GM12874 (cell line): ENCODE measurements at regions not wholly inside any gene's neighbourhood (a gene's known extent, or its start where the extent isn't known, plus 50 kb on each side); places are given as distances from the start of the nearest gene placed in this dataset.

Experiments used
- CTCF ChIP-seq: IDR thresholded peaks from 2 replicates; pipeline ENCODE4 v1.5.1; 2011; ENCODE audit warnings: low read depth, mild to moderate bottlenecking, control low read depth, low read length, moderate library complexity; ENCODE audit not compliant: insufficient read depth

DNA sequence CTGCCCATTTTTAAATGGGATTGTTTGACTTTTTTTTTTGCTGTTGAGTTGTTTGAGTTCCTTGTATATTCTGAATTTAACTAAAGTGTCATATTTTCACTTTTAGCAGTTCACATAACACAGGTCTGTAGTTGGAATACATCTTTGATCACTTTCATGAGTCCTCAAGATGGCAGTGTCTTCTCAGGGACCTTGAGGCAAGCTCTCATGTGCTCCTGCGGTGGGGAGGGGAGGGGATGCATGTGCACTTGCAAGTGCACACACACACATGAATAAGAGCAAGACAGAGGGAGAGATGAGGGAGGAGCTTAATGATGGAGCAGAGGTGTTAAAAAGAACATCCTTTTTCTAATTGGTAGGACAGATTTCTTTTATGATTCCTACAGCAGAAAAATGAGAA lies 291.4 kb upstream of the OR4E1 start:
- TF ChIP-seq CTCF: no peak

DNA sequence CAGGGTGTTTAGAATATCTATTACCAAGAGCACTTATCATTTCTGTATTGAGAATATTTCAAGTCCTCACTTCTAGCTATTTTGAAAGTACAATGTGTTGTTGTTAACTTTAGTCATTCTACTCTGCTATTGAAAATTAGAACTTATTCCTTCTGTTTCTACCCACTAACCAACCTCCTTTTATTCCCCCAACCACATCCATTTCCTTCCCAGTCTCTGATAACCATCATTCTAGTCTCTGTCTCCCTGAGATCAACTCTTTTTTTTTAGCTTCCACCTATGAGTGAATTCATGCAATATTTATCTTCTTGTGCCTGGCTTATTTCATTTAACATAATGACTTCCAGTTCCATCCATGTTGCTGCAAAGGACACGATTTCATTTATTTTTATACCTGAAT lies 290.6 kb upstream of the OR4E1 start:
- TF ChIP-seq CTCF: no peak

- TF ChIP-seq CTCF: no peak
Measured at GRCh38 chr14:21960636-21961035, 287.0 kb upstream of the OR4E1 start.

- TF ChIP-seq CTCF: no peak
Measured at GRCh38 chr14:21941885-21942284, 268.3 kb upstream of the OR4E1 start.

DNA sequence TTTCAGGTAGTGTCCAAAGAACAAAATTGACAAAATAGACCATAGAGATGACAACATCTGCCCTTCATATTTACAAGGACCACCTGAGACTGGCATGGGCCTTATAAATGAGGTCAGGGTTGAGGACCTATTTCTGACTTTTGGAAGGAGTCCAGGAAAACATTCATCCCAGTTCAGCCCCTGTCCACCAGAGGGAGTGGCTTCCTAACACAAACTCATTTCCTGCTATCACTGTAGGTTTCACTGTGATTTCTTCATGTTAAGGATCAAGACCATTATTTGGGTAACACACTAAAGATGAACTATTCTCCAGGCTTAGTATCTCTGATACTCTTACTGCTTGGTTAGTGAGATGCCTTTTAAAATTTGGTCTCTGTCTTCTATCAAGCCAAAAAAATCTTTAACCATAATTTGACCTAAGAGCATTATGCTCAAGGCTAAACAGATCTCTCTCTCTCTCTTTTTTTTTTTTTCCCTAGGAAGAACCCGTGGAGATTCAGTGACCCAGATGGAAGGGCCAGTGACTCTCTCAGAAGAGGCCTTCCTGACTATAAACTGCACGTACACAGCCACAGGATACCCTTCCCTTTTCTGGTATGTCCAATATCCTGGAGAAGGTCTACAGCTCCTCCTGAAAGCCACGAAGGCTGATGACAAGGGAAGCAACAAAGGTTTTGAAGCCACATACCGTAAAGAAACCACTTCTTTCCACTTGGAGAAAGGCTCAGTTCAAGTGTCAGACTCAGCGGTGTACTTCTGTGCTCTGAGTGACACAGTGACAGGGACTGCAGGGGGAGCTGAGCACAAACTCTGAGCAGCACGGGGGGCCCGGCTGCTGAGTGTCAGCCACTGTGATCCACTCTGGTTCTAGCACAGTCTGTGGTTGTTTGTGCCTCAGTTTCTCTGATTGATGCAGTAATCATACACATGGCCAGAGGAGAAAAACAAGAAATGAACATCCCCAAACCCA lies 267.6 kb upstream of the OR4E1 start:
- peak; percentile 50; the same call in 1 of the 2 replicates for TF ChIP-seq CTCF

DNA sequence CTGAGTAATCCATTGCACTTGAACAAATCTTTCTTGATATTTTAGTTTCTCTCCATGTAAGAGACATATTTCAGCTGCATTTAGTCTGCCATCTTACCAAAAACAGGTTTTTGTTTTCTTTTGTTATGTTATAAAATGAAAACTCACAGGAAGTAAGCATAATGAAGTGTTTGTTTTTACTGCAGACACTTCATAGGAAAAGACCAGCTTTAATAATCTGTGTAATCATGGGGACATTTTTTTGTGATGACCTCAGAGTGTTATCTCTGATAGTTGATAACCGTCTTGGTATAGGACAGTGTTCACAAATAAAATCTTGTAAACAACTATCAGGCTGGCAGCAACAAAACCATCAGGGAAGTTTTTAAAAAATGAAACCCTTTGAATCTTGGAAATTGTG lies 266.2 kb upstream of the OR4E1 start:
- TF ChIP-seq CTCF: no peak

DNA sequence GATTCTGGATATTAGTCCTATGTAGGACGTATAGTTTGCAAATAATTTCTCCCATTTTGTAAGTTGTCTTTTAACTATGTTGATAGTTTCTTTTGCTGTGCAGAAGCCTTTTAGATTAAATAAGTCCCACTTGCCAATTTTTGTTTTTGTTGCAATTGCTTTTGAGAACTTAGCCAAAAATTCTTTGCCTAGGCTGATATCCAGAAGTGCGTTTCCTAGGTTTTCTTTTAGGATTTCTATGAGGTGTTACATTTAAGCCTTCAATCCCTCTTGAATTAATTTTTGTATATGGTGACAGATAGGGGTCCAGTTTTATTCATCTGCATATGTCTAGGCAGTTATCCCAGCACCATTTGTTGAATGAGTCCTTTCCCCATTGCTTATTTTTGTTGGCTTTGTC lies 264.4 kb upstream of the OR4E1 start:
- no peak for TF ChIP-seq CTCF
